Renal cortical epithelial cell (primary cell): ENCODE measurements at regions not wholly inside any gene's neighbourhood (a gene's known extent, or its start where the extent isn't known, plus 50 kb on each side); places are given as distances from the start of the nearest gene placed in this dataset.
"Not testable (repeated sequence)": the region's sequence is repeated elsewhere in the genome, so short reads cannot be mapped to it uniquely, and the experiment has no call there.

Experiments used
- DNase-seq: peaks from one replicate; pipeline ENCODE4 v3.0.0-alpha.2; 2011; ENCODE audit warnings: low read depth

GRCh38 chr13:33659894-33660293, 158.1 kb upstream of the RFC3 start:
- no peak for DNase-seq

- no peak for DNase-seq
Measured at GRCh38 chr13:33662392-33662791, 155.6 kb upstream of the RFC3 start.

GRCh38 chr13:33665626-33666175, 152.2 kb upstream of the RFC3 start:
- no peak for DNase-seq

GRCh38 chr13:33671560-33671959, 146.4 kb upstream of the RFC3 start:
- no peak for DNase-seq

- DNase-seq, result not testable (repeated sequence)
Measured at GRCh38 chr13:33672022-33672421, 145.9 kb upstream of the RFC3 start.

GRCh38 chr13:33676045-33676989, 141.6 kb upstream of the RFC3 start:
- DNase-seq, result peak; percentile 66

- DNase-seq, result no peak
Measured at GRCh38 chr13:33677215-33677614, 140.7 kb upstream of the RFC3 start.

GRCh38 chr13:33678084-33678483, 139.9 kb upstream of the RFC3 start:
- DNase-seq, result no peak

GRCh38 chr13:33678906-33679657, 138.9 kb upstream of the RFC3 start:
- DNase-seq, result peak; percentile 97

- no peak for DNase-seq
Measured at GRCh38 chr13:33679658-33680012, 138.3 kb upstream of the RFC3 start.

GRCh38 chr13:33682020-33682564, 135.9 kb upstream of the RFC3 start:
- DNase-seq, result no peak

- DNase-seq, result not testable (repeated sequence)
Measured at GRCh38 chr13:33682646-33683045, 135.3 kb upstream of the RFC3 start.

GRCh38 chr13:33683376-33683775, 134.6 kb upstream of the RFC3 start:
- DNase-seq, result no peak

- DNase-seq, result no peak
Measured at GRCh38 chr13:33684874-33685273, 133.1 kb upstream of the RFC3 start.

GRCh38 chr13:33686772-33687480, 131.0 kb upstream of the RFC3 start:
- DNase-seq, result no peak

GRCh38 chr13:33690354-33690753, 127.6 kb upstream of the RFC3 start:
- no peak for DNase-seq

GRCh38 chr13:33691980-33692379, 126.0 kb upstream of the RFC3 start:
- no peak for DNase-seq

GRCh38 chr13:33692531-33692930, 125.4 kb upstream of the RFC3 start:
- no peak for DNase-seq

- no peak for DNase-seq
Measured at GRCh38 chr13:33694546-33694945, 123.4 kb upstream of the RFC3 start.

GRCh38 chr13:33696530-33696929, 121.4 kb upstream of the RFC3 start:
- no peak for DNase-seq

GRCh38 chr13:33697926-33698325, 120.0 kb upstream of the RFC3 start:
- DNase-seq, result no peak

- no peak for DNase-seq
Measured at GRCh38 chr13:33707449-33707848, 110.5 kb upstream of the RFC3 start.
